MM.1S (cell line): ENCODE measurements at regions not wholly inside any gene's neighbourhood (a gene's known extent, or its start where the extent isn't known, plus 50 kb on each side); places are given as distances from the start of the nearest gene placed in this dataset.

Experiments used
- DNase-seq: peaks from one replicate; pipeline ENCODE4 v3.0.0-alpha.2; 2015
- H2AFZ ChIP-seq: fragments of 300-600 bp; sonication (generic); 2 replicates; pipeline ENCODE4 v1.6.0; 2016; ENCODE audit warnings: antibody characterized with exemption, low read length
- H3F3A ChIP-seq: fragments of 300-600 bp; sonication (generic); 2 replicates; pipeline ENCODE4 v1.6.1; 2016; ENCODE audit warnings: mild to moderate bottlenecking, antibody characterized with exemption, low read length, moderate library complexity, mixed read lengths; ENCODE audit not compliant: insufficient read depth
- H3K27ac ChIP-seq: fragments of 300-600 bp; sonication (generic); 2 replicates; pipeline ENCODE4 v1.5.1; 2016; ENCODE audit warnings: mild to moderate bottlenecking, low read length
- H3K27me3 ChIP-seq: fragments of 300-600 bp; sonication (generic); replicated peaks from 2 replicates; pipeline ENCODE4 v1.6.0; 2016; ENCODE audit warnings: low read length; ENCODE audit not compliant: insufficient read depth
- H3K36me3 ChIP-seq: fragments of 300-600 bp; sonication (generic); replicated peaks from 2 replicates; pipeline ENCODE4 v1.6.1; 2016; ENCODE audit warnings: mild to moderate bottlenecking, low read length, mixed read lengths; ENCODE audit not compliant: insufficient read depth
- H3K4me1 ChIP-seq: fragments of 300-600 bp; sonication (generic); 2 replicates; pipeline ENCODE4 v1.6.1; 2016; ENCODE audit warnings: low read length, mixed read lengths
- H3K4me2 ChIP-seq: fragments of 300-600 bp; sonication (generic); 2 replicates; pipeline ENCODE4 v1.6.0; 2016; ENCODE audit warnings: low read depth, low read length
- H3K4me3 ChIP-seq: fragments of 300-600 bp; sonication (generic); 2 replicates; pipeline ENCODE4 v1.5.1; 2016; ENCODE audit warnings: low read length, mixed read lengths
- H3K79me2 ChIP-seq: fragments of 300-600 bp; sonication (generic); 2 replicates; pipeline ENCODE4 v1.6.1; 2016; ENCODE audit warnings: mixed run types, low read length, mixed read lengths
- H3K9ac ChIP-seq: fragments of 300-600 bp; sonication (generic); 2 replicates; pipeline ENCODE4 v1.6.1; 2016; ENCODE audit warnings: low read length, mixed read lengths
- H3K9me2 ChIP-seq: fragments of 300-600 bp; sonication (generic); replicated peaks from 2 replicates; pipeline ENCODE4 v1.6.1; 2016; ENCODE audit warnings: mild to moderate bottlenecking, low read length, mixed read lengths; ENCODE audit not compliant: insufficient read depth
- H3K9me3 ChIP-seq: fragments of 300-600 bp; sonication (generic); replicated peaks from 2 replicates; pipeline ENCODE4 v1.6.1; 2016; ENCODE audit warnings: mild to moderate bottlenecking, low read length, mixed read lengths; ENCODE audit not compliant: insufficient read depth
- H4K20me1 ChIP-seq: fragments of 300-600 bp; sonication (generic); 2 replicates; pipeline ENCODE4 v1.6.1; 2016; ENCODE audit warnings: mild to moderate bottlenecking, low read length, moderate library complexity, mixed read lengths; ENCODE audit not compliant: insufficient read depth
- CTCF ChIP-seq: fragments of 300-600 bp; sonication (generic); IDR thresholded peaks from 2 replicates; pipeline ENCODE4 v1.5.1; 2016; ENCODE audit warnings: antibody characterized with exemption, low read length, mixed read lengths
- EZH2 ChIP-seq: fragments of 300-600 bp; sonication (generic); optimal IDR thresholded peaks from 2 replicates; pipeline ENCODE3; 2017; ENCODE audit warnings: low read depth, mild to moderate bottlenecking, antibody characterized with exemption, low read length, mixed read lengths
- EZH2phosphoT487 ChIP-seq: fragments of 300-600 bp; sonication (generic); IDR thresholded peaks from 2 replicates; pipeline ENCODE4 v1.6.1; 2018; ENCODE audit warnings: antibody characterized with exemption, low read length

DNA sequence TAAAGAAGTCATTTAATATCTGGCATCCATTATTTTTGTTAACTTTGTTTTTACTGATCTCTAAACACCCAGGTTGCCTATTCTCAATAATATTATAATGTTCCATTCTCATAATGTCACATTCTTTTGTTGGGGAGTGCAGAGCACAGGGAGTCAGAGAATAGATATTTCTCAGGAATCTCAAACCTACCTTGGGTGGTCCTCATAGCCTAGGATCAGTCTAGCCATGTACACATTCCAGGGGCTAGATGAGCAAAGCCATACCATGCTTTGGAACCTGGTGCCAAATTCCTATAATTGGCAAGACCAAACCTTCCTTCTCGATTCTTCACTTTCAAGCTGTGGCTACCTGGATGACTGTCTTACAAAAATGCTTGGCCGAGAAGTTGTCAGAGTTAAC, 1124.7 kb upstream of the WWC1 start:
- H3K4me1 ChIP-seq, result no peaks in the 10 kb centered on the region
- H3K4me3 ChIP-seq, result no peak overlapping the region
- no peaks in the 10 kb centered on the region for H3K9me2 ChIP-seq
- no peaks in the 10 kb centered on the region for H3K27me3 ChIP-seq
- no peak for DNase-seq
- no peak overlapping the region for H3K4me2 ChIP-seq
- no peaks in the 10 kb centered on the region for H3F3A ChIP-seq
- TF ChIP-seq CTCF (no peak), EZH2 (no peak), EZH2phosphoT487 (no peak)
- no peaks in the 10 kb centered on the region for H3K36me3 ChIP-seq
- no peak overlapping the region for H2AFZ ChIP-seq
- H3K9me3 ChIP-seq, result no peaks in the 10 kb centered on the region
- H3K79me2 ChIP-seq, result no peaks in the 10 kb centered on the region
- no peak overlapping the region for H3K27ac ChIP-seq
- no peaks in the 10 kb centered on the region for H4K20me1 ChIP-seq
- H3K9ac ChIP-seq, result no peak overlapping the region

DNA sequence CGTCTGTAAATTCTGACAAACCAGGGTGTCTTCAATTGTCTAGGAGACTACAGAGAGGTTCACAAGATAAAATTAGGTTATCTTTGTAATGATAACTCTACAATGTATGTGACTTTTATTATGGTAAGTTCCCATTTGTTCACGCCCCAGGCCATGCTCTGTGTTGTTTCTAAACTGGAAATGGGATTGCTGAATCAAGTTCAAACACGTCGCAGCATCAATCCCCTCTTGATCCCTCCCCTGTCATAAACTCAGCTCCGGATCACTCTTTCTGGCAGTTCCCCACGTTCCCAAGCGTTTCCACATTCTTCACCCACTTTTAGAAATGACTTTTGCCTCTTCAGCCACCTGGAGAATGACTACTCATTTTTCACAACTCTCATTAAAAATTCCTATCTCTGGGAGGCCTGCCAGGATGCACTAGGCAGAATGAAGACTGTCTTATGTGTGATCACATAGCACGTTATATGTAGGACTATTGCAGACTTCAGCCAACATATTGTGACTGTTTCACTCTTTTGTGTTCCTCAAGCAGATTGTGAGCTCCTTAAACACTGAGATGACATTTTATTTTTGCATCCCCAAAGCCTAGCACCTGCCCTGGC, 1124.2 kb upstream of the WWC1 start:
- H3K4me1 ChIP-seq, result no peaks in the 10 kb centered on the region
- H3K36me3 ChIP-seq, result no peaks in the 10 kb centered on the region
- no peaks in the 10 kb centered on the region for H3K9me2 ChIP-seq
- H3K4me3 ChIP-seq, result no peak overlapping the region
- H3K27me3 ChIP-seq, result no peaks in the 10 kb centered on the region
- no peaks in the 10 kb centered on the region for H4K20me1 ChIP-seq
- no peaks in the 10 kb centered on the region for H3F3A ChIP-seq
- H3K9ac ChIP-seq, result no peak overlapping the region
- no peak overlapping the region for H3K27ac ChIP-seq
- H3K79me2 ChIP-seq, result no peaks in the 10 kb centered on the region
- no peak overlapping the region for H2AFZ ChIP-seq
- H3K4me2 ChIP-seq, result no peak overlapping the region
- no peaks in the 10 kb centered on the region for H3K9me3 ChIP-seq
- TF ChIP-seq EZH2 (no peak), EZH2phosphoT487 (no peak), CTCF (no peak)
- DNase-seq, result no peak

DNA sequence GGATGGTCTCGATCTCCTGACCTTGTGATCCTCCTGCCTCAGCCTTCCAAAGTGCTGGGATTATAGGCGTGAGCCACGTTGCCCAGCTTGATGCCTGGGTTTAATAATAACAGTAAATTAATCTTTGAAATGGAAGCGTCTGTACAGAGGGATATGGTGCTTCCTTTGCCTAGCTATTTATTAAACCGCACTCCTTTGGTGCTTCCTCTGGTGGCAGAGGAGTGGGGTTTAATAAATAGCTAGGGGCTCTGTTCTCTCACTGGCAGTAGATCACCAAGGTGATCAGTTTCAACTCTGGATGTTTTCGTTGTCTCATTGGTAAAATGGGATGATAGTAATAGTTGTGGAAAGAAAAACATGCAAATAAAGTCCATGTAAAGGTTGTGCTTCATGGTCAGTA, 1122.5 kb upstream of the WWC1 start:
- no peak for DNase-seq
- no peaks in the 10 kb centered on the region for H3K9me2 ChIP-seq
- H3K4me3 ChIP-seq, result no peak overlapping the region
- H3K9ac ChIP-seq, result no peak overlapping the region
- no peaks in the 10 kb centered on the region for H3K79me2 ChIP-seq
- TF ChIP-seq CTCF, result no peak
- TF ChIP-seq EZH2phosphoT487, result no peak
- no peak for TF ChIP-seq EZH2
- no peaks in the 10 kb centered on the region for H3F3A ChIP-seq
- no peak overlapping the region for H3K4me2 ChIP-seq
- no peaks in the 10 kb centered on the region for H4K20me1 ChIP-seq
- no peaks in the 10 kb centered on the region for H3K9me3 ChIP-seq
- no peaks in the 10 kb centered on the region for H3K36me3 ChIP-seq
- H2AFZ ChIP-seq, result no peak overlapping the region
- no peaks in the 10 kb centered on the region for H3K27me3 ChIP-seq
- H3K4me1 ChIP-seq, result no peaks in the 10 kb centered on the region
- H3K27ac ChIP-seq, result no peak overlapping the region
